ENCODE measurements at regions not wholly inside any gene's neighbourhood (a gene's known extent, or its start where the extent isn't known, plus 50 kb on each side); places are given as distances from the start of the nearest gene placed in this dataset.

- Histone ChIP-seq H4K20me1 (ENCODE audit: low read length) (no peaks in the 10 kb centered on the region), H2AFZ (ENCODE audit: low read length) (no peak overlapping the region), H3K27me3 (ENCODE audit: low read length) (no peaks in the 10 kb centered on the region), H3K79me2 (ENCODE audit: low read length) (no peaks in the 10 kb centered on the region), H3F3A (ENCODE audit: low read length, unreplicated experiment) (no peaks in the 10 kb centered on the region), H3K9ac (ENCODE audit: low read length) (no peak overlapping the region), H3K4me1 (ENCODE audit: insufficient read depth, low read length) (no peaks in the 10 kb centered on the region), H3K9me2 (replicated peaks; ENCODE audit: low read length) (no peaks in the 10 kb centered on the region), H3K36me3 (ENCODE audit: low read depth, low read length) (no peaks in the 10 kb centered on the region), H3K4me2 (ENCODE audit: low read length) (no peak overlapping the region), H3K9me3 (ENCODE audit: low read length) (peaks cover 20% of the 10 kb centered on the region; the same call in 1 of the 2 replicates), H3K4me3 (ENCODE audit: low read length) (no peak overlapping the region), H3K27ac (ENCODE audit: low read length) (no peak overlapping the region)
- CTCF ChIA-PET, result no interaction called here
- peak; percentile 13 for DNase-seq
- POLR2A ChIA-PET (ENCODE audit: unreplicated experiment), result no interaction called here
- no TSS peak for BruUV-seq (replicated peaks)
- ATAC-seq, result no peak
- intact Hi-C loops (cut with micrococcal nuclease), result no loop called here
- TF ChIP-seq EZH2 (IDR thresholded peaks at IDR 0.05; ENCODE audit: low read length, unreplicated experiment), result no peak
- TF ChIP-seq CTCF (conservative IDR thresholded peaks at IDR 0.05; ENCODE audit: low read depth, low read length), result no peak
- TF ChIP-seq EZH2phosphoT487 (IDR thresholded peaks at IDR 0.05; ENCODE audit: borderline replicate concordance, low read length), result no peak
Measured at GRCh38 chr3:117322866-117323265, 613.3 kb downstream of the TUSC7 start.

- no peaks in the 10 kb centered on the region for H4K20me1 ChIP-seq (ENCODE audit: low read length)
- no peak overlapping the region for H2AFZ ChIP-seq (ENCODE audit: low read length)
- BruUV-seq (replicated peaks), result no TSS peak
- no peaks in the 10 kb centered on the region for H3F3A ChIP-seq (ENCODE audit: low read length, unreplicated experiment)
- no peak overlapping the region for H3K4me3 ChIP-seq (ENCODE audit: low read length)
- no peaks in the 10 kb centered on the region for H3K36me3 ChIP-seq (ENCODE audit: low read depth, low read length)
- no peak overlapping the region for H3K27ac ChIP-seq (ENCODE audit: low read length)
- intact Hi-C loops (cut with micrococcal nuclease), result no loop called here
- H3K9me3 ChIP-seq (ENCODE audit: low read length), result peaks cover 41% of the 10 kb centered on the region
- H3K9me2 ChIP-seq (replicated peaks; ENCODE audit: low read length), result no peaks in the 10 kb centered on the region
- DNase-seq (no peak), ATAC-seq (no peak)
- CTCF ChIA-PET, result no interaction called here
- H3K79me2 ChIP-seq (ENCODE audit: low read length), result no peaks in the 10 kb centered on the region
- POLR2A ChIA-PET (ENCODE audit: unreplicated experiment), result no interaction called here
- H3K4me1 ChIP-seq (ENCODE audit: insufficient read depth, low read length), result no peaks in the 10 kb centered on the region
- TF ChIP-seq EZH2 (IDR thresholded peaks at IDR 0.05; ENCODE audit: low read length, unreplicated experiment) (no peak), EZH2phosphoT487 (IDR thresholded peaks at IDR 0.05; ENCODE audit: borderline replicate concordance, low read length) (no peak), CTCF (conservative IDR thresholded peaks at IDR 0.05; ENCODE audit: low read depth, low read length) (no peak)
- H3K9ac ChIP-seq (ENCODE audit: low read length), result no peak overlapping the region
- H3K27me3 ChIP-seq (ENCODE audit: low read length), result no peaks in the 10 kb centered on the region
- H3K4me2 ChIP-seq (ENCODE audit: low read length), result no peak overlapping the region
Measured at GRCh38 chr3:117346901-117347300, 637.3 kb downstream of the TUSC7 start.

GRCh38 chr3:117348884-117349283 is 639.3 kb downstream of the TUSC7 start:
- Histone ChIP-seq H3K36me3 (ENCODE audit: low read depth, low read length) (no peaks in the 10 kb centered on the region), H3K4me2 (ENCODE audit: low read length) (no peak overlapping the region), H3K9me2 (replicated peaks; ENCODE audit: low read length) (no peaks in the 10 kb centered on the region), H4K20me1 (ENCODE audit: low read length) (no peaks in the 10 kb centered on the region), H2AFZ (ENCODE audit: low read length) (no peak overlapping the region), H3K79me2 (ENCODE audit: low read length) (no peaks in the 10 kb centered on the region), H3F3A (ENCODE audit: low read length, unreplicated experiment) (no peaks in the 10 kb centered on the region), H3K4me3 (ENCODE audit: low read length) (no peak overlapping the region), H3K9ac (ENCODE audit: low read length) (no peak overlapping the region), H3K27ac (ENCODE audit: low read length) (no peak overlapping the region), H3K9me3 (ENCODE audit: low read length) (peaks cover 35% of the 10 kb centered on the region), H3K27me3 (ENCODE audit: low read length) (no peaks in the 10 kb centered on the region), H3K4me1 (ENCODE audit: insufficient read depth, low read length) (no peaks in the 10 kb centered on the region)
- ChIA-PET POLR2A (ENCODE audit: unreplicated experiment) (no interaction called here), CTCF (no interaction called here)
- TF ChIP-seq EZH2phosphoT487 (IDR thresholded peaks at IDR 0.05; ENCODE audit: borderline replicate concordance, low read length) (no peak), EZH2 (IDR thresholded peaks at IDR 0.05; ENCODE audit: low read length, unreplicated experiment) (no peak), CTCF (conservative IDR thresholded peaks at IDR 0.05; ENCODE audit: low read depth, low read length) (no peak)
- ATAC-seq (no peak), DNase-seq (no peak)
- BruUV-seq (replicated peaks), result no TSS peak
- intact Hi-C loops (cut with micrococcal nuclease), result no loop called here

Data from PC-3 (cell line).